Cardiac septum (tissue), 1 donor: ENCODE measurements at regions not wholly inside any gene's neighbourhood (a gene's known extent, or its start where the extent isn't known, plus 50 kb on each side); places are given as distances from the start of the nearest gene placed in this dataset.
"Not testable (repeated sequence)": the region's sequence is repeated elsewhere in the genome, so short reads cannot be mapped to it uniquely, and the experiment has no call there.

Experiments used
- DNase-seq: peaks from one replicate; pipeline ENCODE4 v3.0.0-alpha.2; 2020; ENCODE audit warnings: low spot score
- intact Hi-C: fragments of 100-400 bp; cut with DNase I; formaldehyde crosslinking; loops from one replicate; pipeline ENCODE4 v1.14.0; 2022
- donor health status: DM: no; HTN: no; CAD: no.

GRCh38 chr6:112886415-112886814 lies 539.3 kb downstream of the RFPL4B start:
- intact Hi-C loops = no loop called here

GRCh38 chr6:112887424-112887823 lies 540.3 kb downstream of the RFPL4B start:
- DNase-seq, intact Hi-C loops: not testable (repeated sequence)

More at GRCh38 chr6:112886415-112886814, 539.3 kb downstream of the RFPL4B start:
- no peak for DNase-seq

GRCh38 chr6:112899541-112899940 lies 552.4 kb downstream of the RFPL4B start:
- DNase-seq = no peak
- intact Hi-C loops = no loop called here

GRCh38 chr6:112903361-112903760 lies 556.2 kb downstream of the RFPL4B start:
- DNase-seq = no peak
- intact Hi-C loops = no loop called here

GRCh38 chr6:112906726-112907125 lies 559.6 kb downstream of the RFPL4B start:
- intact Hi-C loops = no loop called here
- no peak for DNase-seq

- no peak for DNase-seq
- intact Hi-C loops = no loop called here
These were observed 562.7 kb downstream of the RFPL4B start for GRCh38 chr6:112909781-112910180.

- no peak for DNase-seq
- intact Hi-C loops = no loop called here
These were observed 563.1 kb downstream of the RFPL4B start for GRCh38 chr6:112910256-112910655.

- DNase-seq = no peak
- intact Hi-C loops = no loop called here
These were observed 564.8 kb downstream of the RFPL4B start for GRCh38 chr6:112911959-112912358.

GRCh38 chr6:112912416-112913101 lies 565.4 kb downstream of the RFPL4B start:
- DNase-seq = no peak
- intact Hi-C loops = no loop called here

- intact Hi-C loops, DNase-seq: not testable (repeated sequence)
These were observed 572.6 kb downstream of the RFPL4B start for GRCh38 chr6:112919744-112920143.

- DNase-seq = no peak
- intact Hi-C loops = no loop called here
These were observed 573.9 kb downstream of the RFPL4B start for GRCh38 chr6:112920994-112921393.

GRCh38 chr6:112923940-112924587 lies 576.9 kb downstream of the RFPL4B start:
- intact Hi-C loops = no loop called here

GRCh38 chr6:112925702-112926101 lies 578.6 kb downstream of the RFPL4B start:
- no peak for DNase-seq
- intact Hi-C loops = no loop called here

More at GRCh38 chr6:112923940-112924587, 576.9 kb downstream of the RFPL4B start:
- DNase-seq = no peak

GRCh38 chr6:112927641-112928320 lies 580.7 kb downstream of the RFPL4B start:
- DNase-seq = no peak

GRCh38 chr6:112929641-112930040 lies 582.5 kb downstream of the RFPL4B start:
- intact Hi-C loops = no loop called here
- no peak for DNase-seq

More at GRCh38 chr6:112927641-112928320, 580.7 kb downstream of the RFPL4B start:
- intact Hi-C loops = no loop called here

GRCh38 chr6:112931832-112932231 lies 584.7 kb downstream of the RFPL4B start:
- intact Hi-C loops = no loop called here
- no peak for DNase-seq

GRCh38 chr6:112933947-112934346 lies 586.8 kb downstream of the RFPL4B start:
- no peak for DNase-seq
- intact Hi-C loops = no loop called here

- intact Hi-C loops = no loop called here
- no peak for DNase-seq
These were observed 587.5 kb downstream of the RFPL4B start for GRCh38 chr6:112934433-112935327.

GRCh38 chr6:112935402-112936078 lies 588.4 kb downstream of the RFPL4B start:
- intact Hi-C loops = no loop called here
- no peak for DNase-seq
